MCF 10A (cell line): ENCODE measurements at regions not wholly inside any gene's neighbourhood (a gene's known extent, or its start where the extent isn't known, plus 50 kb on each side); places are given as distances from the start of the nearest gene placed in this dataset.
"Not testable (repeated sequence)": the region's sequence is repeated elsewhere in the genome, so short reads cannot be mapped to it uniquely, and the experiment has no call there.

Experiments
- BruUV-seq: library from RNA; stranded (reverse); fragments of 400-500 nt; replicated peaks from 2 replicates; lab custom pipeline; 2021; lab: Mats Ljungman, UMichigan
- CTCF ChIA-PET: fragments of 300-600 bp; sonication (Branson Sonifier 250); formaldehyde crosslinking; extraction: SDS; loops from one replicate; lab custom pipeline; 2021; ENCODE audit warnings: antibody characterized with exemption, inconsistent platforms; lab: Yijun Ruan, JAX
- POLR2A ChIA-PET: fragments of 300-600, 350-650 bp; sonication (Branson Sonifier 250); formaldehyde crosslinking; extraction: SDS; loops from one replicate; lab custom pipeline; 2020; ENCODE audit warnings: antibody characterized with exemption, inconsistent platforms; lab: Yijun Ruan, JAX
- DNase-seq: peaks from one replicate; pipeline ENCODE4 v3.0.0-alpha.2; 2018; ENCODE audit not compliant: unreplicated experiment
- H3K27ac Mint-ChIP-seq: one replicate; pipeline ENCODE4 v1.8.0; 2022; ENCODE audit warnings: mild to moderate bottlenecking, low read depth, mixed read lengths; ENCODE audit not compliant: unreplicated experiment
- H3K27me3 Mint-ChIP-seq: one replicate; pipeline ENCODE4 v1.8.0; 2022; ENCODE audit warnings: mixed read lengths; ENCODE audit not compliant: insufficient read depth, unreplicated experiment
- H3K36me3 Mint-ChIP-seq: one replicate; pipeline ENCODE4 v1.8.0; 2022; ENCODE audit warnings: mild to moderate bottlenecking, moderate library complexity, mixed read lengths; ENCODE audit not compliant: insufficient read depth, unreplicated experiment
- H3K4me1 Mint-ChIP-seq: one replicate; pipeline ENCODE4 v1.8.0; 2022; ENCODE audit warnings: mixed read lengths; ENCODE audit not compliant: insufficient read depth, unreplicated experiment
- H3K4me3 Mint-ChIP-seq: one replicate; pipeline ENCODE4 v1.8.0; 2022; ENCODE audit warnings: mild to moderate bottlenecking, moderate library complexity, mixed read lengths; ENCODE audit not compliant: unreplicated experiment
- H3K9me3 Mint-ChIP-seq: one replicate; pipeline ENCODE4 v1.8.0; 2022; ENCODE audit warnings: mixed read lengths; ENCODE audit not compliant: unreplicated experiment
- CTCF ChIP-seq: fragments of 200-600 bp; IDR thresholded peaks from one replicate; pipeline ENCODE4 v1.8.0; 2022; ENCODE audit warnings: antibody characterized with exemption, mild to moderate bottlenecking; ENCODE audit not compliant: unreplicated experiment
- intact Hi-C: fragments of 100-400 bp; cut with micrococcal nuclease; formaldehyde crosslinking; loops from 2 replicates; pipeline ENCODE4 v1.14.1; 2022

GRCh38 chr13:105679838-105680237 is 855.6 kb downstream of the EFNB2 start:
- CTCF ChIA-PET = no interaction called here
- no peak for DNase-seq
- intact Hi-C loops = no loop called here
- H3K4me1 Mint-ChIP-seq = no peaks in the 10 kb centered on the region
- H3K4me3 Mint-ChIP-seq = no peak overlapping the region
- no peaks in the 10 kb centered on the region for H3K36me3 Mint-ChIP-seq
- TF ChIP-seq CTCF = no peak
- H3K9me3 Mint-ChIP-seq = no peaks in the 10 kb centered on the region
- POLR2A ChIA-PET = no interaction called here
- no peak overlapping the region for H3K27ac Mint-ChIP-seq
- no peaks in the 10 kb centered on the region for H3K27me3 Mint-ChIP-seq
- no TSS peak for BruUV-seq

GRCh38 chr13:105678072-105678471 is 857.4 kb downstream of the EFNB2 start:
- H3K27ac Mint-ChIP-seq = no peak overlapping the region
- no peak for DNase-seq
- no peaks in the 10 kb centered on the region for H3K9me3 Mint-ChIP-seq
- intact Hi-C loops = no loop called here
- no peak overlapping the region for H3K4me3 Mint-ChIP-seq
- no peaks in the 10 kb centered on the region for H3K4me1 Mint-ChIP-seq
- ChIA-PET POLR2A (no interaction called here), CTCF (interaction anchor here (0.8 kb wide), 1 partner anchor 15 kb away, joined by 3 read pairs; no protein-coding TSS in a partner anchor)
- H3K27me3 Mint-ChIP-seq = no peaks in the 10 kb centered on the region
- TF ChIP-seq CTCF = no peak
- BruUV-seq = no TSS peak
- H3K36me3 Mint-ChIP-seq = no peaks in the 10 kb centered on the region

- POLR2A ChIA-PET = no interaction called here
- Mint-ChIP-seq H3K4me3 (no peak overlapping the region), H3K27ac (no peak overlapping the region), H3K36me3 (no peaks in the 10 kb centered on the region), H3K27me3 (no peaks in the 10 kb centered on the region), H3K4me1 (no peaks in the 10 kb centered on the region), H3K9me3 (peaks cover 4% of the 10 kb centered on the region)
- intact Hi-C loops = no loop called here
- no peak for TF ChIP-seq CTCF
- no peak for DNase-seq
- CTCF ChIA-PET = no interaction called here
- no TSS peak for BruUV-seq
Measured at GRCh38 chr13:105672881-105673280, 862.6 kb downstream of the EFNB2 start.

- intact Hi-C loops, H3K27me3 Mint-ChIP-seq, H3K4me3 Mint-ChIP-seq, POLR2A ChIA-PET, CTCF ChIA-PET, H3K27ac Mint-ChIP-seq, BruUV-seq, H3K36me3 Mint-ChIP-seq, H3K4me1 Mint-ChIP-seq, H3K9me3 Mint-ChIP-seq, DNase-seq: not testable (repeated sequence)
Measured at GRCh38 chr13:105671131-105671530, 864.3 kb downstream of the EFNB2 start.
